ENCODE measurements at regions not wholly inside any gene's neighbourhood (a gene's known extent, or its start where the extent isn't known, plus 50 kb on each side); places are given as distances from the start of the nearest gene placed in this dataset.

- Histone ChIP-seq H3K9me2 (ENCODE audit: insufficient read depth) (no peaks in the 10 kb centered on the region), H3K4me3 (no peak overlapping the region), H4K20me1 (replicated peaks; ENCODE audit: insufficient read depth) (no peaks in the 10 kb centered on the region), H3K79me2 (replicated peaks; ENCODE audit: insufficient read depth) (no peaks in the 10 kb centered on the region), H3K4me2 (no peak overlapping the region), H3K36me3 (ENCODE audit: insufficient read depth) (no peaks in the 10 kb centered on the region), H3F3A (replicated peaks; ENCODE audit: low read depth) (no peaks in the 10 kb centered on the region), H3K27ac (ENCODE audit: low read depth) (no peak overlapping the region), H3K4me1 (ENCODE audit: insufficient read depth) (no peaks in the 10 kb centered on the region; the same call in 1 of the 2 replicates), H3K27me3 (ENCODE audit: insufficient read depth) (no peaks in the 10 kb centered on the region), H2AFZ (no peak overlapping the region)
- Mint-ChIP-seq H3K4me3 (no peak overlapping the region), H3K27ac (no peak overlapping the region), H3K36me3 (ENCODE audit: low read depth) (no peaks in the 10 kb centered on the region), H3K4me1 (peaks cover 11% of the 10 kb centered on the region), H3K9me3 (no peaks in the 10 kb centered on the region), H3K27me3 (ENCODE audit: insufficient read depth, low read depth, poor library complexity) (no peaks in the 10 kb centered on the region)
- TF ChIP-seq NANOG (IDR thresholded peaks at IDR 0.05; ENCODE audit: borderline replicate concordance) (no peak), STAT1 (IDR thresholded peaks at IDR 0.05; ENCODE audit: unreplicated experiment) (no peak), ZNF462 (CRISPR knock-in tag; IDR thresholded peaks at IDR 0.05) (no peak), POLR2AphosphoS5 (IDR thresholded peaks at IDR 0.05; ENCODE audit: low read depth) (no peak), JUNB (IDR thresholded peaks at IDR 0.05; ENCODE audit: unreplicated experiment) (no peak), REST (IDR thresholded peaks at IDR 0.05; ENCODE audit: unreplicated experiment) (no peak), ETS1 (IDR thresholded peaks at IDR 0.05) (no peak), ZNF114 (CRISPR knock-in tag; IDR thresholded peaks at IDR 0.05) (no peak), EZH2 (IDR thresholded peaks at IDR 0.05; ENCODE audit: low read depth, unreplicated experiment) (no peak), ZNF331 (CRISPR knock-in tag; IDR thresholded peaks at IDR 0.05; ENCODE audit: low read depth) (no peak), CTCF (conservative IDR thresholded peaks at IDR 0.05; ENCODE audit: low read depth in 2 of 2) (no peak), CREB1 (CRISPR knock-in tag; IDR thresholded peaks at IDR 0.05; ENCODE audit: low read depth) (no peak), EZH2phosphoT487 (IDR thresholded peaks at IDR 0.05; ENCODE audit: unreplicated experiment) (no peak)
- DNase-seq (ENCODE audit: low spot score) (no peak), ATAC-seq (no peak)
Measured at GRCh38 chr18:55031164-55031563, 71.9 kb upstream of the CCDC68 start.
